CD4-positive, alpha-beta T cell treated with Interleukin-12 subunit alpha and Interleukin-12 subunit beta, for 1 hour (primary cell): ENCODE measurements at regions not wholly inside any gene's neighbourhood (a gene's known extent, or its start where the extent isn't known, plus 50 kb on each side); places are given as distances from the start of the nearest gene placed in this dataset.

Experiments used
- DNase-seq: peaks from one replicate; pipeline ENCODE4 v3.0.0-alpha.2; 2020

DNA sequence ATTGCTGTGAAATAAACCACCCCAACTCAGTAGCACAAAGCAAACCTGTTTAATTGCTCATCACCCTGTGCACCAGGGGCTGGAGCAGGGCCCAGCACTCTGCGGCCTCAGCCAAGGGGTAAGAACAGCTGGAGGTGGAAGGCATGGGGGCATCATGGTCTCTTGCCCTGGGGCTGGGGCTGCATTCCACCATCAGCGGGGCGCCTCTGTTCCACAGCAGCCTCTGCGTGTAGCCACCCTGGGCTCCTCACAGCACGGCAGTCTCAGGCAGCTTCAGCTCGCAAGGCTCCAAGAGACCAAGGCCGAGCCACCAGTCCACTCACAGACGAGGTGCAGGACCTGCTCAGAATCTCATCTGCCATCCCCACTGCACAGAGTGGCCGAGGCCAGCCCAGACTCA is 630.7 kb downstream of the TBC1D22A start:
- no peak for DNase-seq

DNA sequence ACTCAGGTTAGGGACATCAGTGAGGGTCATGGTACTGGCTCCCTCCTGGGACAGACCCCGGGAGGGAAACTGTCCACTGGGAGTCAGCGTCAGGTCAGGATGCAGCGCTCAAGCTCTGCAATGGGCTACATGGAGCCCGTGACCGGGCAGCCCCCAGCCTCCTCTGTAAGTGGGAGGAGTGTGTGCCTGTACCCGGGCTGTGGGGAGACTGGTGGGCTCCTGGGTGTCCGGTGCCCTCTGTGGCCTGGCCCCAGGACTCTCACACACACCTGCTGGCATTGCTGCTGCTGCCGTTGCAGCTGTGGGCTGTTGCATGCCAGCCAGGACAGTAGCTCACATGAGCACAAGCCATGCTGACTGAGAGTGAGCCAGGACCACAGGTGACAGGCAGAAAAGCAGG is 630.3 kb downstream of the TBC1D22A start:
- no peak for DNase-seq

DNA sequence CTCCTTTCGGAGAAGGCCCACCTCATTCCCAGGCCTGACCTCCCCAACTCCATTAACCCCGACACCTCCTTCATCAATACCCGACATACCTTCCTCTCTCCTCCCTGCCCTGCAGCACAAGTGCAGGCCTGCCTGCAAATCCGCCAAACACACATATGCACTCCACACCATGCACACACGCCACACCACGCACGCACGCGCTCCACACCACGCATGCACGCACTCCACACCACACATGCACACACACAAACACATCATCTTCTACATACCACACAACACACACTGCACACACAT is 629.6 kb downstream of the TBC1D22A start:
- no peak for DNase-seq

DNA sequence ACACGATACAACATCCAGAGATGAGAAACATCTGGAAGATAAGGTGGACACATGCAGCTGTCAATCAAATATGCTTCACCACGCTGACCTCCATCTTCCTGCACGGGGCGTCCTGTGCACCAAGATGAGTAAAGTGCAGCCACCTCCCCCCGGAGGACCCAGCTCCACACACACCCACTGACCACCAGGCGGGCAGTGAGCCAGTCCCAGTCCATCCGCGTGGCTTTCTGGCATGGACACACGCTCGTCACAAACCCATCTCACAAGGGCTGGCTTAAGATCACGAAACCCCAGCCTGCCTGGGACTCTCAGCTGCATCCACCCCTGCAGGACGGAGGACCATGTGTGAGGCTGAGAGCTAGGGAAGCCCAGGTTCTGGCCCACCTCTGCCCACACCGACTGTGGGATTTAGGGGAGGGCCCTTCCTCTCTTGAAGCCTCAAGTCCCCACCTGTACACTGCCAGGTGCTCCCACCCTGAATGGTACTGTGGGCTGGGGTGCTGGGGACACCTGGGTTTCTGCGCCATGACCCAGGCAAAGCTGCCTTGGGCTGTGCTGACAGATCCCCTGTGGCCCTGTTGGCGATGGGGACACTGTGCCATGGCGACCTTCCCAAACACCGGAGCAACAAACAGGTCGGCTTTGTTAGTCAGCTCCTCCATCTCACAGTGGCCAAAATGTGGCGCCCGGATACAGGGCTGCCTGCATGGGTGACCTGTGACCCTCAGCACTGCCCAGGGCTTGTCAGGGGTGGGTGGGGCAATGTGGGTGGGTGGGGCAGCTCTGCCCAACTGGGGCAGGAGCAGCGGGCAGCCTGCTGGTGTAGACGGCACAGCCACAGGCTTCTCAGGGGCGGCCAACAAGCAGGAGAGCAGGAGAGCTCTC is 629.0 kb downstream of the TBC1D22A start:
- no peak for DNase-seq

DNA sequence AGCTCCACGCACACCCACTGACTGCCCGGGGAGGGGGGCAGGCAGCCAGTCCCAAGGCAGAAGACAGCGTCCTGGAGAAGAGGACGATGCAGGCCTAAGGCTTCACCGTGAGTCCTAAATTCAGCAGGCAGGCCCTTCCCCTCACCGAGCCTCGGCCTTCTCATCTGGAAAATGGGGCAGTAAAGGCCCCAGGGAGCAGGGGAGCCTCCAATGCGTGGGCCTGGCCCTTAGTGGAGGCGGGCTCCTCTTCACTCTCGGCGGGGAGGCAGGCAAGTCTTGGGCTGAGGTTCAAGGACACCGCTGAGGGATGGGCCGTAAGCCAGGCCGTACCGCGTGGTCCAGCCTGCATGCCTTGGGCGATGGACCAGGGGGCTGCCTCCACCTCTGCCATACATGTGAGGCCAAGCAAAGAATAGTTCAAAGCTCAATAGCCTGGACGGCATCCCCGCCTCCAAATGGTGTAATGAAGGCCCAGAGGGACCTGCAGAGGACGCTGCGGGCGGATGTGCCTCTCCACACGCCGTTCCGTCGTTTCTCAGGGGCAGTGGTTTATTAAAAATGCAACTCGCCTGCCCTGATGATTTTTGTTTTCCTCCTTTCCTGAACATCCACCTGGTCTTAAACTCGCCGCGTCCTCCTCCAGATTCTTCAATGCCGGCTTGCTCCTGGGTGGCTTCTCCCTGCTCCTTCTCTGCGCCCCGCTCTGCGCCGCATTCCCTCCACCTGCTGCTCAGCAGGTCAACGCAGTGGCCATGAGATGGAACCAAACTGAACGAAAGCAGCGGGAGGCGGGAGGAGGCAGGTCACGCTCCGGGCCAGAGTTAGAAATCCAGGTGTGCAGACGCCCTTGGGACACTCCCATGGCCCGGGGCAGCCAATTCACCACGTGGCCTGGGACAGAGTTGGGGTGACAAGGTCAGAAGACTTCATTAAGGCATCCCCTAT is 627.8 kb downstream of the TBC1D22A start:
- DNase-seq = no peak

DNA sequence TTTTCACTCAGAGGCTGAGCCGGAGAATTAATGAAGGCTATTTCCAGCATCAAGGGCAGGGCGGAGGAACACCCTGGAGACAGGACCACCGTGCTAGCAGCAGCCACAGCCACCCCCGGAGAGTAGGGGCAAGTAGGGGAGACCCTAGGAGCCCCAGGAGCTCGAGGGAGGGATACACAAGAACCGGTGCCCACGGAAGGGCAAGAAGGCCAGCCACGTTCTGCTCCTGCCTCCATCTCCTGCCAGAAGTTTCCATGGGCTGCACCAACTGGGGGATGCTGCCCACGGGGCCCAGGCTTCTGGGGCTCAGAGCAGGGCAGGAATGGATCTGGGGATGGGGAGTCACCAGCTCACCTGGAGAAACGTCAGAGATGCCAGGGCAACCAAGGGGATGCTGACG is 626.8 kb downstream of the TBC1D22A start:
- no peak for DNase-seq

DNA sequence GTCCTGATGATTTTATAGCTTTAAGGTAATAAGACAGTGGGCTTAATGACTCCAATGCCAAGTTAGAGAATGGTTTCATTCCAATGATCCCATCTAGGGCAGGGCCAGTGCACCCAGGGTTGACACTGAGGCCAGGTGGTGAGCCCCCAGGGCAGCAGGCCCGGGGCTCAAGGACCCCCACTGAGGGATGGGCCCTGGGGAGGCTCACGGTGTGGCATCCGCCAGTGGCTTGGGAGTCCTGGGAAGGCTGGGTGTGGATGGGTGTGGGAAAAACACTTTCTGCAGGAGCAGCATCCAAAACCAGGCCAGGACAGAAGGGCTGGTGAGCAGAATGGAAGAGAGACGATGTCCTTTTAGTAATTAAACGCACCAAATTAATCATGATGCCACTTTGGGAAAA is 626.3 kb downstream of the TBC1D22A start:
- no peak for DNase-seq

DNA sequence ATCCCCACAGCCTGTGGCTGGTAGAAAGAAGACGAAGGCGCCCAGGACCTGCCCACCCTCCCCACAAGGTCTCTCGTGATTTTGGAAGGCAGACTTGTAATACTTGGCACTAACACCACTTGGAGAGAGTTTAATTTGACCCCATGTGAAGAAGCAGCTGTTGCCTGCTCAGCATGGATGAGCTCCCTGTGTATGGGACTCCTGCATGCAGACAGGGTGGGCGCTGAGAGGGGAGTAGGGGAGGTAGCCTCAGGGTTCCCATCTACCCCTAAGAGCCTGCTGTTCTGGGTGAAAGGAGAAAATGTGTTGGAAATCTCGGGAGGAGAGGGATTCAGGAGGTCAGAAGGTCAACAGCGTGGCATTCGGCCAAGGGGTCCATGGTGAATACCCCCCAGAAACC is 625.9 kb downstream of the TBC1D22A start:
- DNase-seq = no peak

DNA sequence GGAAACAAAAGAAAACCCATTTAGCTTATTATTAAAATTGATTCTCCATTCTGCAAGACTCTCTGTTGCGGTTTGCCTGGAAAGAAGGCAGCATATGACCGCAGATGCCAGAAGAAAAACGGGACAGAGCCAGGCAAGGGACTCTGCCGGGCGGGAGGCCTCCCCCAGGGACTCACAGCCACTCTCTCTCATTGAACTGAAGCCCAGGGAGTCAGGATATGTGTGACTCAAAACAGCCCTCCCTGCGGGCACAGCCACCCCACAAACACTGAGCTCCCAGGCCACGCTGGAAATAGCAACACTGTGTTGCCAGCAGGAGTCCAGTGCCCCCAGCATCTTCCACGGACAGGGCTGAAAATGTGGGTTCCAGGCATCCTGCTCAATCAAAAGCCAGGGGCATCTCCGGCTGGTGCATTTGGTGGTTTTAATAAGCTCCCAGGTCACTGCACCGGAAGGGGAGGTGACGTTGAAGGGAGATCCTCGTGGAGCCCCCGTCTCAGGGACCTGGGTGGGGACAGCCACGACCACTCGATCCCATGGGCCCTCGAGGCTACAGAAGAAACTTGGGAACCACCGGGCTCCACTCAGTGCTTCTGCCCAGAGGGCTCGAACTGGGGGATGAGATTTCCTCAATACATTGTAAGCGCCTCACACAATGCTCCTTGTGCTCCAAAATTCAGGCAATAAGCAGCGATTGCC is 624.5 kb downstream of the TBC1D22A start:
- DNase-seq = no peak

DNA sequence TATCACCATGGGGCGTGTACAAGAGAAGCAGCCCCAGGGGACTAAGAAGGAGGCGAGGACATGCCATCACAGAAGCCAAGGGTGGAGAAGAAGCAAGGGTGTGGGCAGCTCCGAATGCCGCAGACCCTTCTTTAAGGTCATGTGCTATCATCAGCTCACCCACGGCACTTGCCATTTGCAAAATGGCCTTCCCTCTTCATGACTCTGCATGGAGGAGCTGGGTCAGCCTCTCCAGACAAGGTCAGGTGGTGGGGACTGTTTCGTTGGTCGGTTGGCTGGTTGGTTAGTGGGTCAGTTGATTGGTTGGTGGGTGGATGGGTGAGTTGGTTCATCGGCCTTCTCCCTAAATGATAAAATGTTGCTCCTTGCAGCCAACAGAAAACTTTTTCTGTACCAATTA is 622.5 kb downstream of the TBC1D22A start:
- DNase-seq = no peak

DNA sequence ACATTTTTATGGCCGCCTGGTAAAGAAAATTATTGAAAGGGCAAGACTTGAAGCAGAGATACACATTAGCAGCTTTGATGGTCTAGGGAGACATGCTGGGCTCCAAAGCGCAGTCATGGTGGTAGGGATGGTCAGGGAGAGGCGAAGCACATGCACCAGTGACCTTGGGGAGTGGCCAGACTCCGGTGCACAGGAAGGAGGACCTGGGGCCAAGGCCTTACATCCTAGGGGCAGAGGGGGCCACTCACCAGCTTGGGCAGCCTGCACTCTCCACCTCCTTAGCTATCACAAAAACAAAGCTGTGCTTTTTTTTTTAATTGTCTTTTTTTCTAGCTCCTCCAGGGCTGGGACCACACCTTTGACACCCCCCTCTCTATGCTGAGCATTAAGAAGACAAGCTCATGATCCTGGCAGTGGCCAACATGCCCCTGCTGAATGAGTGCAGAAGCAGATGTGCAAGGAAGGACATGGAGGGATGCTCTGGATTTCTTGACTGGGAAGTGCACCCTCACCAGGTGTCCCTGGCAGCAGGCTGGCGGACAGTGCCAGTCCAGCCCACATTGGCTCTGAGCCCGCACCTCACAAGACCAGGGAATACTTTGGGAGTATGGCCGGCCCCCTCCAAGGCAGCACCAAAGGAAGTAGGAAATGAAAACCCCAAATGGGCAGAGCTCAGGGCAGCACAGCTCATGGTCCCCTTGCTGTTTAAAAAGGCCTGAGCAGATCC is 619.9 kb downstream of the TBC1D22A start:
- DNase-seq = no peak

DNA sequence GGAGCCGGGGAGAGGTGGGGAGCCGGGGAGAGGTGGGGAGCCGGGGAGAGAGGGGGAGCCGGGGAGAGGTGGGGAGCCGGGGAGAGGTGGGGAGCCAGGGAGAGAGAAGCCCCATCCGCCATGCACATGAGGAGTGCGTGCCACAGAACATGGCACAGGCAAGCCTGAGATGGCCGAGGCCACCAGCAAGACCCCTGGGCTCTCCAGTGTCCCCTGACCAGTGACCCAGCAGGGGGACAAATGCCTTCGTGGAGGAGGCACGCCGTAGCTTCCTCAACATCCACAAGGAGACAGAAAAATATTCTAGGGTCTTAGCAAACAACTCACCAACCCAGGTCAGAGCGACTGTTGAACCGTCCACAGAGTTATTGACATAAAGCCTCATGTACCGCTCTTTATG is 618.8 kb downstream of the TBC1D22A start:
- no peak for DNase-seq

DNA sequence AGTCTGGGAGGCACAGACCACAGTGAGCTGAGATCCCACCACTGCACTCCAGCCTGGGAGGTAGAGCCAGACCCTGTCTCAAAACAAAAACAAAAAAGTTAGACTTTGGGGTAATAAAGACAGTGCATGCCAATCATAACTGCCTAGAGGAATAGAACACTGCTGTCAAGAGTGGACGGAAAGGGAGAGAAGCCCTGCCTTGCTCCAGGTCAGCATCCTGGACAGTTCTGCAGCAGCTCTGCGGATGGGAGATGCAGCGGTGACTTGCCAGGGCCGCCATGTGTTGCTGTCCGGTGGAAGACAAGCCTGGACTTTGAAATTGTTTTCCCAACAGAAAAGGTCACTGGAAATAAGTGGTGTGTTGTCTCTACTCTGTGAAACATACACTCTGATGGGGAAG is 618.2 kb downstream of the TBC1D22A start:
- DNase-seq = no peak

DNA sequence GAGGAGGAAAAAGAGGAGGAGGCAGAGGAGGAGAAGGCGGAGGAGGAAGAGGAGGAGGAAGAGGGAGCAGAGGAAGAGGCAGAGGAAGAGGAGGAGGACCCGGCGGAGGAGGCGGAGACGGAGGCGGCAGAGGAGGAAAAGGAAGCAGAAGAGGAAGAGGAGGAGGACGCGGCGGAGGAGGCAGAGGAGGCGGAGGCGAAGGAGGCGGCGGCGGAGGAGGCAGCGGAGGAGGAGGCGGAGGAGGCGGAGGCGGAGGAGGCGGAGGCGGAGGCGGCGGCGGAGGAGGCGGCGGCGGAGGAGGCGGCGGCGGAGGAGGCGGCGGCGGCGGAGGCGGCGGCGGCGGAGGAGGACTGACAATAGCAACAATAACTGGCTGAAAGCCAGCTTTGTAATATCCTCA is 616.6 kb downstream of the TBC1D22A start:
- DNase-seq = no peak

DNA sequence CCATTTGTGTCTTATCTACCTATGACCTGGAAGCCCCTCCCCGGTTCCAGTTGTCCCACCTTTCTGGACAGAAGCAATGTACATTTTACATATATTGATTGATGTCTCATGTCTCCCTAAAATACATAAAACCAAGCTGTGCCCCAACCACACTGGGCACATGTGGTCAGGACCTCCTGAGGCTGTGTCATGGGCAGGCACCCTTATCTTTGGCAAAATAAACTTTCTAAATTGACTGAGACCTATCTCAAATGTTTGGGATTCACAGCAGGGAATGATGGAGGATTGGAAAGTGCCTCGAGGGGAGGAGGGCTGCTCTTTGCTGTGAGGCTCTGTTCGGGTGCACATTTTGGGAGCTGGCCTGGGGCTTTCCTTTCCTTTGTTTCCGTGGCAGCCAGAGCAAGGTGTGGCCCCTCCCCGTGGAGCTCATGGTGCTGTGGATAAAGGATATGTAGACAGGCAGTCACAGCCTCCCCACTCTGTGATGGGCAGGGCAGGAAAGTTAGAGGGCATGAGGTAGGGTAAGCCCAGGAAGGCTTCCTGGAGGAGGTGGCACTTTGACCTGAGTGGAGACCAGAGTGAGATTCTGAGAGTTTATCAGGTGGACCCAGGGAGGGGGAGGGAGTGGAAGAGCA is 615.6 kb downstream of the TBC1D22A start:
- no peak for DNase-seq

DNA sequence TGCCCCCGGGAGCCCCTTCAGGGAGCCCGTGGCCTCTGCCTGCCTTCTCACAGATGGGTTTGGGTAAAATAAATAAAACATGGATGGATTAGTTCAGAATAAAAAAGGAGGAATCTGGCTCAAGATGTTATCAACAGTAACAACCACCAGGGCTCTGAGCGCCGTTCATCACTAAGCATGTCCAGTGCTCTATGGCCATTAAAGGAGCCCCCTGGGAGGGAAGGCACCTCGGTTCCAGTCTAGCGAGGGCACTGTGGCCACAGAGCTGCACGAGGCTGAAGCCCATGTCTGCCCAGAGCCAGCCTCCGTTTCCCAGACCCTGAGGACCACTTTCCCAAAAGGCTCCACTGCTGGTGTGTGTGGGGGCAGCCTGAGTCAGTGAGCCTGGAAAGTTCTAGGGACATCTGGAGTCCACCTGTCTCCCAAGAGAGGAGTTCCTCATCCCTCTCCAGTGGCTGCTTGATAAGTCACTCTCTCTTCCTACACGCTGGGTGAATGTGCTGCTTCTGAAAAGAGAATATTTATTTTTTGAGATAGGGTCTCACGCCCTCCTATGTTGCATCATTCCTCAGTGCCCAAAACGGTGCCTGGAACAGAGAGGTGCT is 614.6 kb downstream of the TBC1D22A start:
- no peak for DNase-seq

DNA sequence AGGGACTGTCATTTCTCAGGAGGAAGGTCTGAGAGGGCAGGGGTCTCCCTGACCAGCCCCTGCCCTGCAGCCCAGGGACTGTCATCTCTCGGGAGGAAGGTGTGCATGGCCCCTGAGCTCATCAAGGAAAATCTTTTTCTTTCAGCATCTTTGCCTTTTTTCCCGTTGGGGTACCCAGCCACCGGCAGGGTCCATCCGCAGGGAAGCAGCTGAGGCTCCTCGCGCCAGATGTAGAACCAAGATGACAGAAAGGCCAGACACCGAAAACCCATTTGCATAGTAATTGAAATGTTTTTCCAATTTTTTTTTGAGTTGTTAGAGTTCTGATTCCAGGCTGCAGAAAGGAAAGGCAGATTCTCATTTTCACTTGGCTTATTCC is 613.9 kb downstream of the TBC1D22A start:
- no peak for DNase-seq

DNA sequence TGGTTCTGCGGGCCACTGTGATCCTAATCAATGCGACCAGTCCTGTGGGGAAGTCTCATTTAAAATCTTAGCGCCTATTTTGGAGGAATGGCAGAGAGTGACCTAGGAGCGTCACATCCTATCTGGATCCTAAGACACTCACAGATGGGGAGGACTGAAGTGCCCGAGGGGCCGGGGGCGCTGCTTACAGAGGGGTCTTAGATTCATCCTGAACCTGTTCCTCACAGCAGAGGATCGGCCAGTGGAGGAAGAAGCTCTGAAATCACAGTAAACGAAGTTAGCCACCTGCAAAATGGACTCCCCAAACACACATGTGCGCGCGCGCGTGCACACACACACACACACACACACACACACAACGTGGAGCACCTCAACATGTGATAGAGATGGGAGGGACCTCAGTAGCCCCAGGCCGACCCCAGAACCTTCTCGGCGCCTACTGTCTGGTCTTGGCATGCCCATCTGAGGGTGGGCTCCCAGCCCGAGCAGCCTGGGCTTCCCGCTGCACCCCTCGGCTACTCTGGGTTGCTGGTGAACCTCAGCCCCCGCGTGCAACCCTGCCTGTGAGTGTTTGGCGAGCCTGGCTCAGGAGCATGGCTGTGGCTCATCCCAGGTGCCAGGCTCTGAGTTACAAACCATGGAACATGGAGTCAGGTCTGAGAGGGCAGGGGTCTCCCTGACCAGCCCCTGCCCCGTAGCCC is 613.3 kb downstream of the TBC1D22A start:
- DNase-seq = no peak

DNA sequence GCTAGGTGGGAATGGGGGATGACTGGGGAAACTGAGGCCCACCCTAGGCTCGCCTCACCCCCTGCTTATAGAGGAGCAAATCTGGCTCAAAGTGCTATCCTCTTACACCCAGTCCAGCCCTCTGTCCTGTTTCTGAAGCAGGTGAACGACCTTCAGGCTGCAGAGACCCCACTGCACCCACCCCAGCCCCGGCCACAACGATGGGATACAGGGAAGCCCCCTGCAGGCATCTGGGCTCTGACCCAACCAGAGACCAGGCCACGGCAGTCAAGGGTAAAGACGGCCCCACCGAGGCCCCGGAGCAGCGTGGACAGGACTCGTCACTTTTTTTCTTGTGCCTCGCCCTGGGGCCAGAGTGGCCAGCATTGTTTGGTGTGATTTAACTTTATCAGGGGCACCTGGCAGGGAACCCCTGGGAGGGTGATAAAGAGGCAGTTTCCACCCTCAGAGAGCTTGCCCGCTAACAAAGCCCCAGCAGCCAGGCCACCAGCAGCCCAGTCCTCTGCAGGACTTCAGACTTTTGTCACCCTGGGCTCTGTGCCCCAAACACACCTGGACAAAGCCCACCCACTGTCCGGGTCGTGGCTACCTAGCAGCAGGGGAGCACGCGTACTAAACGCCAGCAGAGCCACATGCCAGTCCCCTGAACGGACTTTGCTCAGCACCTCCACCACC is 612.6 kb downstream of the TBC1D22A start:
- DNase-seq = no peak

DNA sequence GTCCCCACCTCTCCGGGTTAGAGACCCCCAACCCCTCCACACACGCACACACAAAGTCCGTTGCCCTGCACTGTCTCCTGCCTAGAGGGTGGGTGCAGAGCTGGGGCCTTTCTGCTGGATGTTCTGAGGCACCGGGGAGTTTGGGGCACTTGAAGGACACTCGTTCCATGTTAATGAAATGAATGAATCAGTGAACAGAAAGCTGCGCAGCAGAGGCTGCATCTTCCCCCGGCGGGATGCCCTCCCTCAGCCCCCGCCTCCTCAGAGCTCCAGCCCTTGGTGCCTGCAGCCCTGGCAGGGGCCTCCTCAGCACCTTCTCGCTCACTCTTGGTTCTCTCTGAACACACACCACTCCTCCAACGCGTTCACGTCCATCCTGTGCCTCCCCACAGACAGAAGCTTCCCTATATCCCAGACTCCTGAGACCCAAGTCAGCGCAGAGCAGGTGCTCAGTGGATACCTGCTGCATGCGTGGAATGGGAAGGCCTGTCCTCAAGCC is 611.9 kb downstream of the TBC1D22A start:
- DNase-seq = no peak
